ENCODE measurements at regions not wholly inside any gene's neighbourhood (a gene's known extent, or its start where the extent isn't known, plus 50 kb on each side); places are given as distances from the start of the nearest gene placed in this dataset.

DNA sequence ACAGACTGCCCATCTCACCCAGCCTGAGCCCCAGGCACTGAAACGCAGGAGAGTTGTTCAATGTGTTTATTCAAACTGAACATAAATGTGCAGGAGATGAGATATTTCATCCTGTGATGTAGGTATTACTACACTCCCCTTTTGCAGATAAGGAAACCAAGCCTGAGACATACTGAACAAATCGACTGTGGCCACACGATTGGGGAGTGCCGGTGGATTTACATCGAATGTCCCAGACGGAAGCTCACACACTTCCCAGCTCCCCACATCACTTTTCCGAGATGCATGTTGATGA, 94.8 kb upstream of the ALKAL2 start:
- TF ChIP-seq CTCF (IDR thresholded peaks at IDR 0.05): no peak

DNA sequence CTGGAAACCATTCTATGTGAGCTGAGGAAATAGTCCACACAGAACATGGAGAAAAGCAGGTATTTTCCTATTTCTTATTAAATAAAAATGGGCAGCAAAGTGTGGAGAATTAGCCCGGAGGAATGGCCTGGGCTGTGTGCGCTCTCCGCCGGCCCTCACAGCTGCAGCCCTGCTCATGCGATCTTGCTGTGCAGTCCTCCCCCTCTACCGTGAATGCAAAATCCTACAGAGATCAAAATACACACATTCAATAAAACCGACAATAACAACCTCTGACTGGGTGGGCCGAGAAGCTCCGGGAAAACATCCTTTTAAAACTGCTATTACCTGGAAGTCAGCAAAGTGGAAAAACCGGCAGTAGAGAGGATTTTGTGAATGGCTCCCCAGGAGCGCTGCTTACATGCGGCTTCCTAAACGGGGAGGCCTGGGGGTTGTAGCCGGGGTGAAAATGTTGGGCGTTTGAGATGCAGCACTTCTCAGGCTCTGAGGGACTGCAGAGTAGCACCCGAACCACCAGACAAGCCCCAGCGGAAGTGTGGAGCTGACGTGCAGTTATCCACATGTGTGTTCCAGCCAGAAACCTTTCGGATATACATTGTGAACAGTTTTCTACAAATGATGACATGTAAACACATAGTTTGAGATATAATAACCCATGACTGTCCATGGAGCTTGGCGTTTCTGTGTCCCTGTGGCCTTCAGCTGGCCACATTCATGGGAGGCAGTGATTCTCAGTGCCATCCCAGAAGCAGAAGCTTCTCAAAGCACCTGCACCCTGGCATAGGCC, 94.2 kb upstream of the ALKAL2 start:
- TF ChIP-seq CTCF (IDR thresholded peaks at IDR 0.05): no peak

DNA sequence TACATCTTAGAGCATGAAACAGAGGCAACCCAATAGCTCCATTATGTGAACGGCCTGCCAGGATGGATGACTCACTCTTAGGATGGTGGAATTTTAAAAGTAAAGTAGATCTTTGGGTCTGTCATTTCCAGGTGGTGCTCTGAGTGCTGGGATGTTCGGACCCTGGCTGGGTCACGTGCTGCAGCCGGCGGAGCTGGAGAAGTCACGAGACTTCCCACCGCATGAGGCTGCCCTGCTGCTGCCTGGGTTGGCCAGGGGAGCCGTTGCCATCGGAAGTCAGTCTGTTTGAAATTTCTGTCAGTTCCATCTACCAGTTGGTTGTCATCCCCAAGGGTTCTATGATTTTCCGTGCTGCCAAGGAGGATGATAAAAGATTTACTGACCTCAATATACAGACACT, 93.3 kb upstream of the ALKAL2 start:
- no peak for TF ChIP-seq CTCF (IDR thresholded peaks at IDR 0.05)

DNA sequence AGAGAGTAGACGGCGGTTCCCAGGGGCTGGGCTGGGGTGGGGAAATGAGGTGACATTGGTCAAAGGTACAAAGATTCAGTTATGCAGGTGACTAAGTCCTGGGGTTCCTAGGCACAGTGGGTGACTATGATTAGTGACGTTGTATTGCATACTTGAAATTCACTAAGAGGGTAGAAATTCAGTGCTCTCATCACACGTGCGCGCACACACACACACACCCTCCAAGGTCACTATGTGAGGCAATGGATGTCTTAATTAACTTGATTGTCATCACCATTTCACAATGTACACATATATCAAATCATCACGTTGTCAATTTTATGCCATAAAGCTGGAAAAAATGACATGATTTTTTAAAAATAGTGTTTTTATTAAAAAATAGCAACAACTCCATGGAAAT, 92.9 kb upstream of the ALKAL2 start:
- no peak for TF ChIP-seq CTCF (IDR thresholded peaks at IDR 0.05)

- no peak for TF ChIP-seq CTCF (IDR thresholded peaks at IDR 0.05)
These were observed 92.3 kb upstream of the ALKAL2 start for GRCh38 chr2:380221-380620.

GRCh38 chr2:379778-380177, 91.9 kb upstream of the ALKAL2 start:
- TF ChIP-seq CTCF (IDR thresholded peaks at IDR 0.05): no peak

DNA sequence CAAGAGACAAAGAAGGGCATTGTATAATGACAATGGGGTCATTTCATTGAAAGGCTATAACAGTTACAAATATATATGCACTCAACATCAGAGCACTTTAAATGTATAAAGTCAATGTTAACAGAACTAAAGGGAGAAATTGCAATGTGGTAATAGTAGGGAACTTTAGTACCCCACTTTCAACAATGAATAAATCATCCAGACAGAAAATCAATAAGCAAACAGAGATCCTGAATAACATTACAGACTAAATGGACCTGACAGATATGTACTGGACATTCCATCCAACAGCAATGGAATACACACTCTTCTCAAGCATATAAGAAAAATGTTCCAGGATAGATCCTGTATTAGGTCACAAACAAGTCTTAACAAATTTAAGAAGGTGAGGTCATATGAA, 90.5 kb upstream of the ALKAL2 start:
- TF ChIP-seq CTCF (IDR thresholded peaks at IDR 0.05): no peak

- TF ChIP-seq CTCF (IDR thresholded peaks at IDR 0.05): no peak
These were observed 89.5 kb upstream of the ALKAL2 start for GRCh38 chr2:377414-377813.

Data from LNCAP (cell line).